Mucosa of stomach (tissue), 1 donor: ENCODE measurements at regions not wholly inside any gene's neighbourhood (a gene's known extent, or its start where the extent isn't known, plus 50 kb on each side); places are given as distances from the start of the nearest gene placed in this dataset.
"Not testable (repeated sequence)": the region's sequence is repeated elsewhere in the genome, so short reads cannot be mapped to it uniquely, and the experiment has no call there.

Source experiments
- H3K27me3 ChIP-seq: one replicate; pipeline ENCODE4 v1.7.0; 2013; ENCODE audit warnings: mild to moderate bottlenecking, low read length; ENCODE audit not compliant: control insufficient read depth, insufficient read depth
- H3K36me3 ChIP-seq: one replicate; pipeline ENCODE4 v1.7.0; 2013; ENCODE audit warnings: low read length; ENCODE audit not compliant: control insufficient read depth, insufficient read depth
- H3K4me1 ChIP-seq: one replicate; pipeline ENCODE4 v1.7.0; 2013; ENCODE audit warnings: mild to moderate bottlenecking, low read length; ENCODE audit not compliant: control insufficient read depth, insufficient read depth
- H3K4me3 ChIP-seq: one replicate; pipeline ENCODE4 v1.7.0; 2013; ENCODE audit warnings: low read length
- H3K9ac ChIP-seq: one replicate; pipeline ENCODE4 v1.7.0; 2013; ENCODE audit warnings: mild to moderate bottlenecking, low read length, moderate library complexity
- H3K9me3 ChIP-seq: one replicate; pipeline ENCODE4 v1.7.0; 2013; ENCODE audit warnings: mild to moderate bottlenecking, low read length, moderate library complexity; ENCODE audit not compliant: control insufficient read depth
- donor health status: Pancreatic carcinoma.

DNA sequence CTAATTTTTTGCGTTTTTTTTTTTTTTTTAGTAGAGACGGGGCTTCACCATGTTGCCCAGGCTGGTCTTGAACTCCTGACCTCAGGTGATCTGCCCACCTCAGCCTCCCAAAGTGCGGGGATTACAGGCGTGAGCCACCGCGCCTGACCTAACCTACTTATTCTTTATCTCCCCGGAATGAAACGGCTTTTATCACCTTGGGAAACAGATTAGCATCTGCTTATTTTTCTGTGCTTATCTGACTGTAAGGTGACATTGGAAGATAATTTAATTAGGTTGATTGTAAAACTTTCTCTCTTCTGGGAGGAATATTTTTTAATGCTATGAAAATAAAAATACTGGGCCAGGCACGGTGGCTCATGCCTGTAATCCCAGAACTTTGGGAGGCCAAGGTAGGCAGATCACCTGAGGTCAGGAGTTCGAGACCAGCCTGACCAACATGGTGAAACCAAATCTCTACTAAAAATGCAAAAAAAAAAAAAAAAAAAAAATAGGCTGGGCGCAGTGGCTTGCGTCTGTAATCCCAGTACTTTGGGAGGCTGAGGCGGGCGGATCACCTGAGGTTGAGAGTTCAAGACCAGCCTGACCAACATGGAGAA is 70.2 kb upstream of the METTL9 start:
- H3K9me3 ChIP-seq, H3K27me3 ChIP-seq, H3K4me3 ChIP-seq, H3K36me3 ChIP-seq, H3K4me1 ChIP-seq, H3K9ac ChIP-seq: not testable (repeated sequence)

GRCh38 chr16:21530729-21531383 is 68.5 kb upstream of the METTL9 start:
- not testable (repeated sequence) for H3K9ac ChIP-seq, H3K4me3 ChIP-seq, H3K27me3 ChIP-seq, H3K4me1 ChIP-seq, H3K36me3 ChIP-seq, H3K9me3 ChIP-seq

- not testable (repeated sequence) for H3K4me1 ChIP-seq, H3K9ac ChIP-seq, H3K27me3 ChIP-seq, H3K36me3 ChIP-seq, H3K4me3 ChIP-seq, H3K9me3 ChIP-seq
These were observed 66.4 kb upstream of the METTL9 start for GRCh38 chr16:21532996-21533395.

GRCh38 chr16:21533474-21533873 is 65.9 kb upstream of the METTL9 start:
- H3K9ac ChIP-seq, H3K4me1 ChIP-seq: not testable (repeated sequence)

GRCh38 chr16:21534561-21534960 is 64.8 kb upstream of the METTL9 start:
- not testable (repeated sequence) for H3K9ac ChIP-seq, H3K36me3 ChIP-seq, H3K4me1 ChIP-seq, H3K27me3 ChIP-seq, H3K9me3 ChIP-seq, H3K4me3 ChIP-seq

More at GRCh38 chr16:21533474-21533873, 65.9 kb upstream of the METTL9 start:
- H3K36me3 ChIP-seq, H3K27me3 ChIP-seq, H3K9me3 ChIP-seq, H3K4me3 ChIP-seq: not testable (repeated sequence)

DNA sequence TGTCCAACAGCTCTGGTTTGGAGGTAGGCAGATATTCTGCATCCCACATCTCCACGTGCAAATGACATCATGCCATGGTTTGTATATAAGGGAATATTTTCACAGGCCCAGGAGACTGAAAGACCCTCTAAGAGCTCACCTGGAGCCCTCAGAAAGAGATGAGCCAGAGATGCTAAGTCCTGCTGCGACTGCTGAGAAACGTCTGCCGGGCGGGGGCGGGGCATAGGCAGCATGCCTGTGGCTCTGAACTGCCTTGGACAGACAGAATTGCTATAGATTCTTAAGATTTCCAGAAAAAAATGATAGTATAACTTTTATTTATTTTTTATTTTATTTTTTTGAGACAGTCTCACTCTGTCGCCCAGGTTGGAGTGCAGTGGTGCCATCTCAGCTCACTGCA is 64.2 kb upstream of the METTL9 start:
- not testable (repeated sequence) for H3K27me3 ChIP-seq, H3K4me3 ChIP-seq, H3K4me1 ChIP-seq, H3K9ac ChIP-seq, H3K36me3 ChIP-seq, H3K9me3 ChIP-seq

DNA sequence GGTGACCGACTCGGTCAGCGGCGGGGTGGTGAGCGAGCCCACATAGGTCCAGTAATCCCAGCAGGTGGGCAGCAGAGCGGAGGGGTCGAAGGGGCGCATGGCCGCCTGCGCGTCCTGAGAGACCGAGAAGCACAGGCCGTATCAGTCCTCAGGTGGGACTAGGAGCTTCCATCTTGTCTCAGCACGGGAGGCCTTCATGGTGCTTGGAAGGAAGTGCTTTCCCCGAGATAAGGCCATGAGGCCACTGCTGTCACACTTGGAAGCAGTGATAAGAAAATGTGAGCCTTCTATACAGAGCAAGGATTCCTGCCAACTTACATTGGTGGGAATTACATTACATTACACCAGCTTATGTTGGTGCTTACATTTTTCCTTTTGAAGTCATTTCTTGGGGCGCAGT is 62.6 kb upstream of the METTL9 start:
- H3K27me3 ChIP-seq, H3K4me1 ChIP-seq, H3K36me3 ChIP-seq, H3K9me3 ChIP-seq, H3K4me3 ChIP-seq, H3K9ac ChIP-seq: not testable (repeated sequence)

DNA sequence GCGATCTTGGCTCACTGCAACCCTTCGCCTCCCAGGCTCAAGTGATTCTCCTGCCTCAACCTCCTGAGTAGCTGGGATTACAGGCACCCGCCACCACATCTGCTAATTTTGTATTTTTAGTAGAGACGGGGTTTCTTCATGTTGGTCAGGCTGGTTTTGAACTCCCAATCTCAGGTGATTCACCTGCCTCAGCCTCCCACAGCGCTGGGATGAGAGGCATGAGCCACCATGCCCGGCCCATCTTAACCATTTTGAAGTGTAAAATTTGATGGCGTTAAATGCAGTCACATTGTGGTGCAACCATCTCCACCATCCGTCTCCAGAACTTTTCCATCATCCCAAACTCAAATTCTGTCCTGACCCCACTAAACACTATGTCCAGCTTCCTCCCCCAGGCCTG is 61.8 kb upstream of the METTL9 start:
- not testable (repeated sequence) for H3K27me3 ChIP-seq, H3K4me1 ChIP-seq, H3K9me3 ChIP-seq, H3K9ac ChIP-seq, H3K36me3 ChIP-seq, H3K4me3 ChIP-seq

DNA sequence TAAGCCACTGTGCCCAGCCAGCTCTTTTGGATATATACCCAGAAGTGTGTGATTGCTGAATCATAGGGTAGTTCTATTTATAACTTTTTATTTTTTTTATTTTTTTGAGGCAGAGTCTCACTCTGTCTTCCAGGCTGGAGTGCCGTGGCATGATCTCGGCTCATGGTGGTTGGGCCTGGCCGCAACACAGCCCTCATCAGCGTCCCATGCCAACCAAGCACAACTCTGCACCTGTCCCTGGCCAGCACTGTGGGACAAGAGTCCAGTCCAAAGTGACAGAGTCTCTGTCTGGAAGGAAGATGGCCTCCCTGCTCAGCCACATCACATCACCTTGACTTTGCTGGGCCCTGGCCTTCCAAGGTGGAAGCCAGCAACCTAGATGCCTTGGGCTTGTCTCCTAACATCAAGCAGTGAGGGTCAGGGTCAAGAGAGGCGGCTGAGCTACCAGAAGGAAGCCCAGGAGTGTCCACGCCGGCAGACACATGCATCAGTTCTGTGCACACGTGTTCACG is 60.2 kb upstream of the METTL9 start:
- H3K4me1 ChIP-seq, H3K9ac ChIP-seq, H3K9me3 ChIP-seq, H3K36me3 ChIP-seq, H3K27me3 ChIP-seq, H3K4me3 ChIP-seq: not testable (repeated sequence)

- not testable (repeated sequence) for H3K36me3 ChIP-seq, H3K27me3 ChIP-seq, H3K4me1 ChIP-seq, H3K4me3 ChIP-seq, H3K9me3 ChIP-seq, H3K9ac ChIP-seq
These were observed 58.5 kb upstream of the METTL9 start for GRCh38 chr16:21540770-21541433.

DNA sequence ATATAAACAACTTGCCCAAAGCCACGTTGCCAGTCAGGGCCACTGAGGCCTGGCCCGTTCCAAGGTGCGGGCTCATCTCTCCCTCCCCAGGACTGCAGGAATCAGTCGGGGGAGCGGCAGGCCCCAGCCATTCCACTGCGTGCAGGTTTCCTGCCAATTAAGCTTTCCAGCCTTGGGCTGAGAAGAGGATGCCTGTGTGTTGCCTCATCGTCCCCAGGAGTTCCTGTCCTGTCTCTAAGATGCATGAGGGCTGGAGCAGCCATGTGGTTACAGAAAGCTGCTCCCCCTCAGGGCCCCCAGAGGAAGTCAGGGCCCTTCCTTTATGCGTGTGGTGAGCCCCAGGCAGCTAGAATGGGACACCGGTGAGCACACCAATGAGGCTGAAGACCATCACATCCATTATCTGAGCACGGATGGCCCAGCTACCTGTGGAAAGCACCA is 57.7 kb upstream of the METTL9 start:
- H3K9me3 ChIP-seq, H3K4me1 ChIP-seq, H3K36me3 ChIP-seq, H3K4me3 ChIP-seq, H3K9ac ChIP-seq, H3K27me3 ChIP-seq: not testable (repeated sequence)

DNA sequence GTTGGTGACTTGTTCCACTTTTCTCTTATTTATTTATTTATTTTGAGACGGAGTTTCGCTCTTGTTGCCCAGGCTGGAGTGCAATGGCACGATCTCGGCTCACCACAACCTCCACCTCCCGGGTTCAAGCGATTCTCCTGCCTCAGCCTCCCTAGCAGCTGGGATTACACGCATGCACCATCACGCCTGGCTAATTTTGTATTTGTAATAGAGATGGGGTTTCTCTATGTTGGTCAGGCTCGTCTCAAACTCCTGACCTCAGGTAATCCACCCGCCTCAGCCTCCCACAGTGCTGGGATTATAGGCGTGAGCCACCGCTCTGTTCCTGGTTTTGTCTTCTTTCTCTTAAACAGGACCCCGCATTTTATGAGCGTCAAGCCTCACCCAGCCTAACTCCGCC is 57.3 kb upstream of the METTL9 start:
- not testable (repeated sequence) for H3K9me3 ChIP-seq, H3K9ac ChIP-seq, H3K4me3 ChIP-seq, H3K27me3 ChIP-seq, H3K4me1 ChIP-seq, H3K36me3 ChIP-seq
